ENCODE measurements at regions not wholly inside any gene's neighbourhood (a gene's known extent, or its start where the extent isn't known, plus 50 kb on each side); places are given as distances from the start of the nearest gene placed in this dataset.

DNA sequence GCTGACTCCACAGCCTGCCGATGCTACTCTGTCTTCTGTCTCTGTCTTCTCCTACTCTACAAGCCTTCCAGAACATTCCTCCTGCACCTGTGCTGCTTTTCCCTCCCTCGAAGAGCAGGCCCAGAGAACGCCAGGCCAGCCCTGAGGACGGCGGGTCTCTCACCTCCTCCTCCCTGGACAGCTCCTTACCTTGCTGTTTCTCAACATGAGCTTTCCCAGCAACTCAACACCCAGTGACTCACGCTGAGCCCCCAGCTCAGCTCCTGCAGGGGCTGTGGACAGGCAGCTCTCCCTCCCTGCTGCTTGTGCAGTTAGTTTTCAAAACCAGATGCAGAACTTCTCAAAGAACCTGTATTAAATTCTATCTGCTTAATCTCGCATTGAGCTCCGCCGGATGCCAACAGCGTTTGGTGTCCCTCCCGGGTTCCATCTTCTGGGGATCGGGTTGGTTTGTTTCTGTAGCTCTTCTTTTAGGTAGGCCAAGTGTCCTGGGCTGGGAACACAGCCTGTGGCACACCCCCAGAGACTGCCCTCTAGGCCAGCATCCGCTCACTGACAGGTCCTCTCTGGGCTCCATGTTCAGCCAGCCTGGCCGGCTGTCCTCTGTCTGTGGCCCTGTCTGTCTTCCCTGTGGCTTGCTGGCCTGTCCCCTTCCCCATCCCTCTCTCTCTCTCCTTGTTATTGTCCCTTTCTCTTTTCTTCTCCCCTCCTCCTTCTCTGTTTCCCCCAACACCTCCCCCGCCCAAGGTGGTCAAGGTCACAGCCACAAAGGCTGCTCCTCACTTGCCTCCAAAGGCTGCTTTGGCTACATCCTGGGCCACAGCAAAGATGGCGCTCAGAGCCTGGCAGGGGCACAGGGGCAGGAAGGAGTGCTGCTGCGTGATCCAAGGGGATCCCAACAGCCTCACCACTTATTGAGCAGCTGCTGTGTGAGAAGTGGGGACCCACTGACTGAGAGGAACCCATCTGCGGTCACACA, 391.0 kb downstream of the MATN1 start:
- DNase-seq = no peak

DNA sequence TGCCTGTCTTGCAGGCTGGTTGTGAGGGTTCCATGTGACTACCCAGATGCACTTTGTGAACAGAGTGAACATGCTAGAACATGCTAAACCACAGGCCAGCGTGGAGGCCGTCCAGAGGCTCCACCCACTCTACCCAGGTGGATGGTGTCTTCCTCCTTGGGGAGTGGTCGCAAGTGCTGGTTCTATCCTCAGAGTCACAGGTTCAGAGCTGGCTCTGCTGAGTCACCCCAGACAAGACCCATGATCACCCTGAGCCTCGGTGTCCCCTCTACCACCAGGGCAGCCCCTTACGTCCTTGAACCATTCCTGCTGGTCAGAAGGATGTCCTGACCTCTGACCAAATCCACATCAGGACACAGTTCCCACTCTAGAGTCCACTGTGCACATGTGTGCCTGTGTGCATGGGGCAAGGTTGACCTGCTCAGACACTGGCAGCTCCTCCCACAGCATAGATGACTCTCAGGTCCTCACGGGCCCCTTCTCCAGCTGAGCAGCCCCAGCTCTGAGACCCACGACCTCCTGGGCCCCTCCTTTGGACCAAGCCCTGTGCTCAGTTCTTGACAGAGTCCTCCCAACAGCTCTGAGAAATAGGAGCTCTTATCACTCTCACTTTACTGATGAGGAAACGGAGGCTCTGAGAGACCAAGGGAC, 391.8 kb downstream of the MATN1 start:
- no peak for TF ChIP-seq GATA1 (IDR thresholded peaks at IDR 0.05; ENCODE audit: low read depth, low read length)
- TF ChIP-seq POLR2A (IDR thresholded peaks at IDR 0.05; ENCODE audit: low read length) = no peak
- DNase-seq = no peak

More for the DNA sequence above, 391.0 kb downstream of the MATN1 start:
- TF ChIP-seq POLR2A (IDR thresholded peaks at IDR 0.05; ENCODE audit: low read length) = no peak
- TF ChIP-seq GATA1 (IDR thresholded peaks at IDR 0.05; ENCODE audit: low read depth, low read length) = no peak

DNA sequence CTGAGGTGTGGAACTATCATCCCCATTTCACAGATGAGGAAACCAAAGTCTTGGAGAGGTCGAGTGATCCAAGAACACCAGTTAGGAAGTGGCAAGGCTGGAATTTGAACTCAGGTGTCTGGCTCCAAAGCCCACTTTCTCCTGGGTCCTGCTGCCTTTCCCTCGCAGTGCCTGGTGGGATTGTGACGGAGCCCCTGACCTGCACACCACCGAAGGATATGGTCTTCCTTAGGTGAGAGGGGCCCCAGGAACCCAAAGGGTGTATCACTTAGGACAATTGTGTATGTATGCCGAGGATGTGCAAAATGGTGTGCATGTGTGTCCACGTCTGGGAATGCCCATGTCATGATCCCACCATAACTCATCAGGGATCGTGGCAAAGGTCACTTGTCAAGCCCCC, 392.7 kb downstream of the MATN1 start:
- TF ChIP-seq POLR2A (IDR thresholded peaks at IDR 0.05; ENCODE audit: low read length) (no peak), GATA1 (IDR thresholded peaks at IDR 0.05; ENCODE audit: low read depth, low read length) (no peak)

DNA sequence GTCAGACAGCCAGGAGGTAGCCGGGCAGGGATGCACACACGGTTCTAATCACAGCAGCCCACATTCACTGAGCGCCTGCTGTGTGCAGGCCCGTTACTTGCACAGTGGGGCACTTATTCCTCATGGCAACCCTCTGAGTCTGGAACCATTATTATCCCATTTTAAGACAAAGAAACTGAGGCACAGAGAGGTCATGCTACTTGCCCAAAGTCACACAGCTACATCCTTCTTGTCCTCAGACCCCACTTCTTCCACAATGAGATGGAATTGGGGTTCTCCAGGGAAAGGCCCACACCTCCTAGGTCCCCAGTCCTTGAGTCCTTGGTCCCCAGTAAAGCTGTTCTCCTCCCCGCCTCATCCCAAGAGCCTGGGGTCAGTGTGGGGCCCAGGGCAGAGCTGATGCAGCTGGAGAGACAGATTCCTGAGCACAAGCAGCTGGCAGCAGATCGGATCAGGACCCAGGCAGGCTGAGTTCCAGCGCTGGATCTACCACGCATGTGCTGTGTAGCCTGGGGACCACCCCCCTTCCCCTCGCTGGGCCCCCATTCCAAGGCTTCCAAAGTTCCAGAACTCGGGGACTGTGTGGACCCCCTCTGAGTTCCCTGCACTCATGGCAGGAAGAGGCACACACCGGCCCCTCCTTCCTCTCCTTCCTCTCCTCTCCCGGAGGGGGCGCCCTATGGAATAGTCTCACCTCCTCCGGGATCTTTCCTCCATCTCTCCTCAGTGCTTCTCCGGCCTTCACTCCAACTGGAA, 393.4 kb downstream of the MATN1 start:
- TF ChIP-seq POLR2A (IDR thresholded peaks at IDR 0.05; ENCODE audit: low read length) (no peak), GATA1 (IDR thresholded peaks at IDR 0.05; ENCODE audit: low read depth, low read length) (no peak)
- DNase-seq = no peak

More for the DNA sequence above, 392.7 kb downstream of the MATN1 start:
- no peak for DNase-seq

DNA sequence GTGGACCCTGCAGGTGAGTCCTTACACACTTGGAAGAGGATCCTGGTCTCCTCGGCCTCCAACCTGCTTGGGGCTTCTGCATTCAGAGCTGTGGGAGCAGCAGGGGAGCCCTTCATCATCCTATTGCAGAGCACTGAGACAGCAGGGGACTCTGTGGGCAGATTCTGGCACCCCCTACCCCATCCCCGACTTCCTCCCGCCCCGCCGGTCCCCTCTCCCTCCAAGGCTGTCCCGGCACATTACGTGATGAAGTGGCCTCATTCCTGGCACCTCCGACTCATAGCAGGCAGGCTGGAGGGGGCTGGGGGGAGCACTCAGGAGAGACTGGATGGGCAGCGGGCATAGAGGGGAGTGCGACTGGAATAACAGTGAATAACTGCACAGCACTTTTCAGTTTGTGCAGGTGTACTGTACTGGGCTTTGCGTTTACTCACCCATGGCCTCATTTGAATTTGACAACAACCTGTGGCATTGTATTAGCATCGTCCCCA, 394.1 kb downstream of the MATN1 start:
- no peak for DNase-seq
- TF ChIP-seq POLR2A (IDR thresholded peaks at IDR 0.05; ENCODE audit: low read length) = no peak
- TF ChIP-seq GATA1 (IDR thresholded peaks at IDR 0.05; ENCODE audit: low read depth, low read length) = no peak

DNA sequence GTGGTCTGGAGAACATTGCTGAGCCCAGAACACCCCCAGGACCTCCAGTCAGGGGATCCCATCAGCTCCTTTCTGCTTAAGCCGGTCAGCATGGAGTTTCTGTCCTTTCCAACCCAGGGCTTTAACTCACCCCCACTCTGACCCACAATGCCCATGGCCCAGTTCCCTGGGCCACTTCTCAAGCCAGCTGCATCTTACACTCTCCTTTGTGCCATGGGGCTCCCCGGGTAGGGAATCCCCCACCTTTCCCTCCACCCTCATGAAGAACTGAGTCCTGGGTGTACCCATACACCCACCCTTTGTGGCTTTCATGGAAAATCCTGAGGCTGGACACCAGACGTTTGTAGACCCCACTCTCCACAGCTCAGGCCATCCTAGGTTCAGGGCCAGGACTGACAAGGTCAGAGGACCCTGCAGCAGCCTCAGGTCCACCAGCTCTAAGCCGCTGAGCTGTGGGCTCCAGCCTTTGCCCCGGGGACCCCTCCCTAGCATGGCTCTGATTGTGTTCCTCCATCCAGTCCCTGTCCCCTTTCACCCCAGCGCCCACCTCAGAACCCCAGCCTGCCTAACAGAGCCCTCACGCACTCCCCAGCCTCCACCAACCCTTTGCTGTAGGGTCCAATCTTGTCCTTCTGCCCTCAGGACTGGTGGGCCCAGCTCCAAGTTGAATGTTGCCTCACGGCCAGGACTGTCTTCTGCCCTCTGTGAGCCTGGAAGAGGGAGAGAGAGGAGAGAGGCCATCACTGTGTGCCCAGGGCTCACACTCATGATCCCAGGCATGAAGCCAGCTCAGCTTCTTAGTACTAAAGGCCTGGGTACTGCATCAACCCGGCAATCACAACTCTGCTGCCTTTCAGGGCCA, 394.8 kb downstream of the MATN1 start:
- no peak for DNase-seq
- no peak for TF ChIP-seq GATA1 (IDR thresholded peaks at IDR 0.05; ENCODE audit: low read depth, low read length)
- no peak for TF ChIP-seq POLR2A (IDR thresholded peaks at IDR 0.05; ENCODE audit: low read length)

DNA sequence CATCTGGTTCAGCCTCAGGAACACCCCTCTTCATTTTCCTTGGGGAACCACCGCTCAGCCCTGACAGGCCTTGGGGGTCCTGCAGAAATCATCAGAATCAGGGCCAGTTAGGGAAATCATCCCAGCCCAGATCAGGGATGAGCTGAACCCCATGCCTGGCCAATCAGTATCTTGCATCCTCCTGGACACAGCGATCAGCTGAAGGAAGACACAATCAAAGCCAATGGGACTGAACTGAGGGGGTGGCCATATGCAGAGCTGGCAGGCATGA, 395.4 kb downstream of the MATN1 start:
- TF ChIP-seq POLR2A (IDR thresholded peaks at IDR 0.05; ENCODE audit: low read length) (no peak), GATA1 (IDR thresholded peaks at IDR 0.05; ENCODE audit: low read depth, low read length) (no peak)
- no peak for DNase-seq

DNA sequence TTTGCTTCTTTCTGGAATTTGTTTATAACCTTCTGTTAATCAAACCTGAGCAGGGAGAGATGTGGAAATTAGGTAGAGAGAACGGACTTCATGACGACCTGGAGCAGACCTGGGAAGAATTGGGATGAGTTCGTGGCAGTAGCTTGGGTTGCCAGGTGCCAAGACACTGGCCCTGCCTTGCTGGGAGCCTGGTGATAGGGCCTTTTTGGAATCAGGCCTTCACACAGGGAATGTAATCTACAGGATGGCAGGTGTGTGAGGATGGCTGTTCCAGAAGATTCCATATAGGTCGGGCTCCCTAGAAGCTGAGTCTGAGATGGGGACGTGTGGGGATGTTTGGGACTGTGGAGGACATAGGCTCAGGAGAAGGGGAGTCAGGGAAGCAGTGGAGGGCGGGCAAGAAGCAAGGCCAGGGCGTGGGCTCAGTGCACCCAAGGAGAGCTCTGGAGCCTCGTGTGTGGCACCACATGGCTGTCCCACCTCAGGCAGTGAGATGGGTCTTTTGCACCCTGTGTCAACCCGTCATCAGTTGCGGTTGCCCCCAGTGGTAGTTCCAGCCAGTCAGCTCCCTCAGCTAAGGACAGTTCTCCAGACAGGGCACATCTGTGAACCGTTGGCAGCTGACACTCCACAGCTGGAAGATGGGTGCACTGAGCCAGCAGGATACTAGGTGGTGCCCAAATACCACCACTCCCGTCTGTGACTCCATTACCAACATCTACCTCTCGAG, 395.9 kb downstream of the MATN1 start:
- no peak for DNase-seq
- no peak for TF ChIP-seq POLR2A (IDR thresholded peaks at IDR 0.05; ENCODE audit: low read length)
- TF ChIP-seq GATA1 (IDR thresholded peaks at IDR 0.05; ENCODE audit: low read depth, low read length) = no peak

DNA sequence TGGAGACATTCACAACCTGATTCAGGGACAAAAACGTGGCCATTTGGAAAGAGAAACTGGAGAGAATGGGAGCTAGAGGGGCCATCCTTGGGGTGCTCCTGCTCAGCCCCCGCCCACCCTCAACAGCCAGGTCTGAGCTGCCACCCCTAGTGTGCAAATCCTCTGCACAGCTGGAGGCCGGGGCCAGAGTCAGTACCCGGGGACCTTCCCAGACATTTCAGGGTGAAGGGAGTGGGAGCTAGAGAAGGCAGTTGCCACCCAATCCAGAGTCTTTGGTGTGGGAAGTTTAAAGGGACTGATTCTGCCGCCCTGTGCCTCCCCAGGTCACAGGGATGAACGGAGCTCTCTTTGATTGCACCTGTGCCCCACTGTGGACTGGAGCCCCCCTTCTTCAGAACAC, 397.4 kb downstream of the MATN1 start:
- TF ChIP-seq GATA1 (IDR thresholded peaks at IDR 0.05; ENCODE audit: low read depth, low read length) (no peak), POLR2A (IDR thresholded peaks at IDR 0.05; ENCODE audit: low read length) (no peak)
- DNase-seq = no peak

DNA sequence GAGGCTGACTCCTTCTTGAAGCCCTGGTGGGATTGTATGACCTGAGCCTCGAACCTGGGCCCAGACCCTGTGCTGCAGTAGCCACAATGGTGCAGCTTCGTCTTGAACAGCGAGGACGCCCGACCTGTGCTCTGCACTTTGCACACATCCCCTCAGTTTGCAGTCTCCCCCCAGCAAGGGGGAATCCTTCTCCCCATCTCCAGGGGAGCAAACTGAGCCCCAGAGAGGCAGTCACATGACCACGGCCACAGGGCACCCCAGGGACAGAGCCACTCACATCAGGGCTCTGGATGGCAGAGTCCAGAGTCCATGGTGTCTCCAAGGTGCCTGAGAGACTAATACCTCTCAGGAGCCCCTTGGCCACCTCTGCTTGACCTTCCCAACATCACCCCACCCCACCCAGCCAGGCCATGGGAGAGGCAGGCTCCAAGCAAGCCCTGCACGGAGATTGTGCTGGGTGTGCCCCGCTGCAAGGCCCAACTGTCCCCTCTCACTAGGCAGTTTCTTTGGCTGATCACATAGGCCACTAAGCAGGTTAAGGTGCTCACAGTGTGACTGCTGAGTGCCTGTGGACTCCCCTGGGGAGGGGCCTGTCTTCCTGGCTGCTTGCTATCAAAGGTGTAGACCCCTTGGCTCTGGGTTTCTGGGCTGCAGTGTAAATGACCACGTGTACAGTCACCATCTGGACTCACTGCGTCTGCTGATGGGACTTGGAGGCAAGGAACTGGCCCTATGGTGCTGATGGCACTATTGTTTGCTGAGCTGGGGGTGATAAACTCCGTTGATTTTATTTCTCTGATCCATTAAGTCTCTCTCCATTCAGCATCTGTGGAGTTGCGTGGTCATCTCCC, 398.1 kb downstream of the MATN1 start:
- DNase-seq = peak in 1 of 2 experiments; percentile 9
- no peak for TF ChIP-seq POLR2A (IDR thresholded peaks at IDR 0.05; ENCODE audit: low read length)

DNA sequence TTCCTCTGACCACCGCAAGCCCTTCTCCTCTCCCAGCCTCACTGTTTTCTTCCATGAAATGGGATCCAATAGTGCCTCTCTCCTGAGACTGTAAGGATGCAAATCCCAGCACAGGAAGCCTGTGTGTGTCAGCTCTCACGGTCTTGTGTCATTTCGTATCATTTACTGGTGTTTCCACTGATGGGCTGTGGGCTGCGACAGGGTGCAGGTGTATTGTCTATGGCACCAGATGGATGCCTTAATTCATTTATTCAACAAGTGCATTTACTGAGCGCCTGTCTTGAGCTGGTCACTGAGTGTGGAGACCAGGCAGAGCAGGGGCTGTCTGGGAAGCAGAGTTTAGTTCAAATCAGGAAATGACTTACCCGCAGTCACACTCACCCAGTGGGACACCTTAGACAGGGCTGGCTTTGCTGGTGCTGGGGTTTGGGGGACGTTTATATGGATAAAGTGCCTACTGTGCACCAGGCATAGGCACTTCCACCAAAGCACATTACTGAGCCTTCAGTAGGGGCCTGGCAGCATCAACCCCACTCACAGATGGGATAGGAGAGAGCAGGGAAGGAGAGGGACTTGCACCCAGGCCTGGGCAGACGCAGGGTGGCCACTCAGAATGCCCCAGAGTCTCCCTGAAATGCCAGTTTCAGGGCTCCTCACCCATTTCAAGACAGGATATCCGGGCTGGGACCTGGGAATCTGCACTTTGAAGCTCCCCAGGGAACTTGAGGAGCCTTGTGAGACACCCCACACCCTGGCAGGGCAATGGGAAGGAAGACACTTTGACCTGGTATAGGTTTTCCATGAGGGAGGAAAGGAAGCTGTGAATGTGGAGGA, 398.9 kb downstream of the MATN1 start:
- TF ChIP-seq POLR2A (IDR thresholded peaks at IDR 0.05; ENCODE audit: low read length) (no peak), GATA1 (IDR thresholded peaks at IDR 0.05; ENCODE audit: low read depth, low read length) (no peak)
- DNase-seq = no peak

Measured in erythroblast (primary cell).